ENCODE measurements at regions not wholly inside any gene's neighbourhood (a gene's known extent, or its start where the extent isn't known, plus 50 kb on each side); places are given as distances from the start of the nearest gene placed in this dataset.

- H3K27me3 Mint-ChIP-seq: peaks cover 6% of the 10 kb centered on the region
These were observed 318.6 kb upstream of the DIO3 start for GRCh38 chr14:101242442-101243385.

GRCh38 chr14:101243587-101244338 is 317.5 kb upstream of the DIO3 start:
- Mint-ChIP-seq H3K27me3 (peaks cover 6% of the 10 kb centered on the region), H3K4me1 (ENCODE audit: low read depth) (no peaks in the 10 kb centered on the region), H3K4me3 (no peak overlapping the region), H3K36me3 (no peaks in the 10 kb centered on the region), H3K9me3 (ENCODE audit: low read depth) (no peaks in the 10 kb centered on the region), H3K27ac (no peak overlapping the region)

More at GRCh38 chr14:101242442-101243385, 318.6 kb upstream of the DIO3 start:
- Mint-ChIP-seq H3K27ac (no peak overlapping the region), H3K9me3 (ENCODE audit: low read depth) (no peaks in the 10 kb centered on the region), H3K4me1 (ENCODE audit: low read depth) (no peaks in the 10 kb centered on the region), H3K4me3 (no peak overlapping the region), H3K36me3 (no peaks in the 10 kb centered on the region)

- H3K27ac Mint-ChIP-seq: no peak overlapping the region
- no peaks in the 10 kb centered on the region for H3K9me3 Mint-ChIP-seq (ENCODE audit: low read depth)
- no peak overlapping the region for H3K4me3 Mint-ChIP-seq
- peaks cover 11% of the 10 kb centered on the region for H3K27me3 Mint-ChIP-seq
- peaks cover 5% of the 10 kb centered on the region for H3K4me1 Mint-ChIP-seq (ENCODE audit: low read depth)
- H3K36me3 Mint-ChIP-seq: no peaks in the 10 kb centered on the region
These were observed 314.1 kb upstream of the DIO3 start for GRCh38 chr14:101246894-101247841.

GRCh38 chr14:101247842-101248725 is 313.2 kb upstream of the DIO3 start:
- H3K4me1 Mint-ChIP-seq (ENCODE audit: low read depth): peaks cover 9% of the 10 kb centered on the region
- no peaks in the 10 kb centered on the region for H3K36me3 Mint-ChIP-seq
- H3K27ac Mint-ChIP-seq: no peak overlapping the region
- H3K27me3 Mint-ChIP-seq: peaks cover 8% of the 10 kb centered on the region
- no peaks in the 10 kb centered on the region for H3K9me3 Mint-ChIP-seq (ENCODE audit: low read depth)
- no peak overlapping the region for H3K4me3 Mint-ChIP-seq

- H3K4me1 Mint-ChIP-seq (ENCODE audit: low read depth): peaks cover 9% of the 10 kb centered on the region
These were observed 312.2 kb upstream of the DIO3 start for GRCh38 chr14:101248840-101249675.

GRCh38 chr14:101249676-101250036 is 311.6 kb upstream of the DIO3 start:
- Mint-ChIP-seq H3K27ac (no peak overlapping the region), H3K9me3 (ENCODE audit: low read depth) (no peaks in the 10 kb centered on the region), H3K36me3 (no peaks in the 10 kb centered on the region), H3K4me3 (no peak overlapping the region), H3K4me1 (ENCODE audit: low read depth) (peaks cover 9% of the 10 kb centered on the region), H3K27me3 (peaks cover 10% of the 10 kb centered on the region)

More at GRCh38 chr14:101248840-101249675, 312.2 kb upstream of the DIO3 start:
- Mint-ChIP-seq H3K36me3 (no peaks in the 10 kb centered on the region), H3K9me3 (ENCODE audit: low read depth) (no peaks in the 10 kb centered on the region), H3K27me3 (peaks cover 10% of the 10 kb centered on the region), H3K27ac (no peak overlapping the region), H3K4me3 (no peak overlapping the region)

- Mint-ChIP-seq H3K36me3 (no peaks in the 10 kb centered on the region), H3K9me3 (ENCODE audit: low read depth) (no peaks in the 10 kb centered on the region), H3K4me3 (no peak overlapping the region), H3K4me1 (ENCODE audit: low read depth) (peaks cover 9% of the 10 kb centered on the region), H3K27me3 (peaks cover 10% of the 10 kb centered on the region), H3K27ac (no peak overlapping the region)
These were observed 310.9 kb upstream of the DIO3 start for GRCh38 chr14:101250336-101250947.

- H3K4me1 Mint-ChIP-seq (ENCODE audit: low read depth): peaks cover 9% of the 10 kb centered on the region
- H3K9me3 Mint-ChIP-seq (ENCODE audit: low read depth): no peaks in the 10 kb centered on the region
- peaks cover 10% of the 10 kb centered on the region for H3K27me3 Mint-ChIP-seq
- no peak overlapping the region for H3K27ac Mint-ChIP-seq
- no peak overlapping the region for H3K4me3 Mint-ChIP-seq
- H3K36me3 Mint-ChIP-seq: no peaks in the 10 kb centered on the region
These were observed 310.1 kb upstream of the DIO3 start for GRCh38 chr14:101250948-101251811.

- H3K27ac Mint-ChIP-seq: no peak overlapping the region
- no peaks in the 10 kb centered on the region for H3K36me3 Mint-ChIP-seq
- H3K4me3 Mint-ChIP-seq: no peak overlapping the region
- H3K27me3 Mint-ChIP-seq: peaks cover 10% of the 10 kb centered on the region
- H3K4me1 Mint-ChIP-seq (ENCODE audit: low read depth): peaks cover 9% of the 10 kb centered on the region
- H3K9me3 Mint-ChIP-seq (ENCODE audit: low read depth): no peaks in the 10 kb centered on the region
These were observed 309.4 kb upstream of the DIO3 start for GRCh38 chr14:101251812-101252442.

GRCh38 chr14:101252443-101253214 is 308.7 kb upstream of the DIO3 start:
- no peaks in the 10 kb centered on the region for H3K36me3 Mint-ChIP-seq
- peaks cover 10% of the 10 kb centered on the region for H3K27me3 Mint-ChIP-seq
- no peaks in the 10 kb centered on the region for H3K9me3 Mint-ChIP-seq (ENCODE audit: low read depth)
- H3K4me1 Mint-ChIP-seq (ENCODE audit: low read depth): peaks cover 9% of the 10 kb centered on the region
- no peak overlapping the region for H3K4me3 Mint-ChIP-seq
- H3K27ac Mint-ChIP-seq: no peak overlapping the region

- Mint-ChIP-seq H3K27me3 (peaks cover 10% of the 10 kb centered on the region), H3K4me3 (no peak overlapping the region), H3K27ac (no peak overlapping the region), H3K9me3 (ENCODE audit: low read depth) (no peaks in the 10 kb centered on the region), H3K36me3 (no peaks in the 10 kb centered on the region), H3K4me1 (ENCODE audit: low read depth) (peaks cover 9% of the 10 kb centered on the region)
These were observed 307.3 kb upstream of the DIO3 start for GRCh38 chr14:101253948-101254347.

Data from activated naive CD8-positive, alpha-beta T cell (primary cell).